GM19023 (cell line): ENCODE measurements at regions not wholly inside any gene's neighbourhood (a gene's known extent, or its start where the extent isn't known, plus 50 kb on each side); places are given as distances from the start of the nearest gene placed in this dataset.
"Not testable (repeated sequence)": the region's sequence is repeated elsewhere in the genome, so short reads cannot be mapped to it uniquely, and the experiment has no call there.

Experiments used
- ATAC-seq: cut with Tn5 transposase; IDR thresholded peaks from one replicate; pipeline ENCODE4 v1.9.1; 2021; ENCODE audit warnings: mild to moderate bottlenecking, moderate library complexity; ENCODE audit not compliant: unreplicated experiment

GRCh38 chrX:87078231-87078630 lies 439.4 kb upstream of the KLHL4 start:
- no peak for ATAC-seq

GRCh38 chrX:87098477-87098876 lies 419.1 kb upstream of the KLHL4 start:
- no peak for ATAC-seq

GRCh38 chrX:87105131-87105530 lies 412.5 kb upstream of the KLHL4 start:
- no peak for ATAC-seq

GRCh38 chrX:87110142-87110541 lies 407.5 kb upstream of the KLHL4 start:
- ATAC-seq, result no peak

- ATAC-seq, result no peak
Measured at GRCh38 chrX:87140800-87141483, 376.7 kb upstream of the KLHL4 start.

DNA sequence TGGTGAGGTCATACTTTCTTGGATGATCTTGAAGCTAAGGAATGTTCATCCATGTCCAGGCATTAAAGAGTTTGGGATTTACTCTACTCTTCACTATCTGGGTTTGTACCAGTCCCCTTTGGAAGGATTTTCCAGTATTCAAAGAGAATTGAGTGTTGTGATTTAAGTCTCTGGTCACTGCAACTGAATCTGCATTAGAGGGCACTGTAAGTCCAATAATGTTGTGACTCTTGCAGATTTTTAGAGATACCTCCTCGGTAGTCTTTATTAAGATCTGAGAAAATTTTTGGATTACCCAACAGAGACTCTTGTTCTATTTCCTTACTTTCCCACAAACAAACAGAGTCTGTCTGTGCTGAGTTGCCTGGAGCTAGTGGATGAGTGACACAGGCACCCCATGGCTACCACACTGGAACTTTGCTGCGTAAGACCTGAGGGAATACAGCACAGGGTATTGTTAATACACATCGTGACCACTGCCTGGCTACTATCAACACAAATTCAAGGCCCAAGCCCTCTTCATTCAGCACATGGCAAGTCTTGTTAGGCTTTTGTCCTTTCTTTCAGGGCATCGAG lies 357.1 kb upstream of the KLHL4 start:
- no peak for ATAC-seq

DNA sequence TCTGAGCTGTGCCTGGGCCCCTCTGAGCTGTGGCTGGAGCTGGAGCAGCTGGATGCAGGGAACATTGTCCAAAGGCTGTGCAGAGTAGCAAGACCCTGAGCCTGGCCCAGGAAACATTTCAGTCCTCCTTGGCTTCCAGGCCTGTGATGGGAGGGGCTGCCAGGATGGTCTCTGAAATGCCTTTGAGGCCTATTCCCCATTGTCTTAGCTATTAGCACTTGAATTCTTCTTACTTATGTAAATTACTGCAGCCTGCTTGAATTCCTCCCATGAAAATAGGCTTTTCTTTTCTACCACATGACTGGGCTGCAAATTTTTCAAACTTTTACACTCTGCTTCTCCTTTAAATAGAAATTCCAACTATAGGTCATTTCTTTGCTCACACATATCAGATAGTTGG lies 349.8 kb upstream of the KLHL4 start:
- ATAC-seq, result no peak

DNA sequence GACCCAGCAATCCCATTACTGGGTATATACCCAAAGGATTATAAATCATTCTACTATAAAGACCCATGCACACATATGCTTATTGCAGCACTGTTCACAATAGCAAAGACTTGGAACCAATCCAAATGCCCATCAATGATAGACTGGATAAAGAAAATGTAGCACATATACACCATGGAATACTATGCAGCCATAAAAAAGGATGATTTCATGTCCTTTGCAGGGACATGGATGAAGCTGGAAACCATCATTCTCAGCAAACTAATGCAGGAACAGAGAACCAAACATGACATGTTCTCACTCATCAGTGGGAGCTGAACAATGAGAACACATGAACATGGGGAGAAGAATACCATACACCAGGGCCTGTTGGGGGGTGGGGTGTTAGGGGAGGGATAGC lies 339.6 kb upstream of the KLHL4 start:
- not testable (repeated sequence) for ATAC-seq
